Tibial artery (tissue), 4 donors: ENCODE measurements at regions not wholly inside any gene's neighbourhood (a gene's known extent, or its start where the extent isn't known, plus 50 kb on each side); places are given as distances from the start of the nearest gene placed in this dataset.
"Not testable (repeated sequence)": the region's sequence is repeated elsewhere in the genome, so short reads cannot be mapped to it uniquely, and the experiment has no call there.

ENCODE experiments used
- DNase-seq, 2 donors: peaks; one replicate each; pipeline ENCODE4 v3.0.0-alpha.2; 2019
- H3K27ac ChIP-seq, 2 donors: fragments of 200-600 bp; sonication (generic) in 1 of 2; 1 replicate in 1 of 2; 2 replicates in 1 of 2; pipeline ENCODE4 v1.5.1; 2018 to 2019; ENCODE audit warnings: mild to moderate bottlenecking in 1 of 2
- H3K27me3 ChIP-seq, 2 donors: fragments of 200-600 bp; sonication (generic) in 1 of 2; one replicate each; pipeline versions ENCODE4 v1.5.1 to v1.6.0; 2016 to 2019
- H3K36me3 ChIP-seq, 3 donors: fragments of 200-600 bp; sonication (generic) in 2 of 3; one replicate each; pipeline ENCODE4 v1.5.1; 2016 to 2019; ENCODE audit warnings: mild to moderate bottlenecking in 2 of 3
- H3K4me1 ChIP-seq, 4 donors: fragments of 200-600 bp; sonication (generic) in 2 of 4; 1 replicate in 3 of 4; 2 replicates in 1 of 4; pipeline ENCODE4 v1.5.1; 2016 to 2019
- H3K4me3 ChIP-seq, 2 donors: fragments of 200-600 bp; sonication (generic) in 1 of 2; 1 replicate in 1 of 2; 2 replicates in 1 of 2; pipeline ENCODE4 v1.5.1; 2018 to 2019; ENCODE audit warnings: mild to moderate bottlenecking in 2 of 2
- H3K9me3 ChIP-seq, 3 donors: fragments of 200-600 bp; sonication (generic) in 1 of 3; one replicate each; pipeline ENCODE4 v1.5.1; 2016 to 2019
- intact Hi-C: fragments of 100-400 bp; cut with DNase I; formaldehyde crosslinking; loops from one replicate; pipeline ENCODE4 v1.15.0; 2023; ENCODE audit warnings: low total_unique reads
- TF ChIP-seq, protein P1 (sequence below), 2 experiments: fragments of 200-600 bp in 1 of 2; fragments of 450-650 bp in 1 of 2; IDR thresholded peaks; one replicate each; pipeline ENCODE4 v1.5.1; 2017 to 2019; ENCODE audit warnings: antibody characterized with exemption in 2 of 2, mild to moderate bottlenecking in 1 of 2, moderate library complexity in 1 of 2

DNA sequence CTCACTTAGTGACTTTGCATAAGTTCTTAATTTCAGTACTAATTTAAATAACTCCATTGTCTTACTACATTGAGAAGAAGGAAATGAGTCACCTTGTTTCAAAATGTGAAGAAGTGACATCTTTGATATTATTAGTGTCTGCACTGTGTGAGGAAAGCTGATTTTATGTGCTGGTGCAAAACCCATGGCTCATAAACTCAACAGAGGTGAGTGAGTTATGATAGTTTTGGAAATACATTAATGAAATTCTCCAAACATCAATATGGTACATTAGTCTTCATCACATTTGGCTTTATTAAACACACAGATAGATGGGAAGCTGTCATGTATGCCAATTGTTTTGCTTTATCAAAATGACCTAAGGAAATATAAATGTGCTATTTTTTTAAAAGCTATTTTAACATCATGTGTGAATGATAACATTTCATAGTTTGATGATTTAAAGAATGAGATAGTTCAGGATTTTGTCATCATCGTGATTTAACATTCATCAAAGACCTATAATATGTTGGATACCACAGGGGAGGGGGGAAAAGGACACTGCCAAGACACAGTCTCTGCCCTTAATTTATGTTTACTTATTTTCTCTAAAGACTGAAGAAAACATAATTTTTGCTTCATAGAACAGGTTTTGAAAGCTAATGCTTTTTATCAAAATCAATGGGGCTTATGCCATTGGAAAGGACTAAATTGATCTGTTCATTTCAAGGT lies 902.3 kb upstream of the SLITRK1 start:
- H3K36me3 ChIP-seq: no peaks in the 10 kb centered on the region
- H3K27ac ChIP-seq: no peak overlapping the region
- no peak for DNase-seq
- no peaks in the 10 kb centered on the region for H3K9me3 ChIP-seq
- intact Hi-C loops: no loop called here
- TF ChIP-seq, protein P1, sequence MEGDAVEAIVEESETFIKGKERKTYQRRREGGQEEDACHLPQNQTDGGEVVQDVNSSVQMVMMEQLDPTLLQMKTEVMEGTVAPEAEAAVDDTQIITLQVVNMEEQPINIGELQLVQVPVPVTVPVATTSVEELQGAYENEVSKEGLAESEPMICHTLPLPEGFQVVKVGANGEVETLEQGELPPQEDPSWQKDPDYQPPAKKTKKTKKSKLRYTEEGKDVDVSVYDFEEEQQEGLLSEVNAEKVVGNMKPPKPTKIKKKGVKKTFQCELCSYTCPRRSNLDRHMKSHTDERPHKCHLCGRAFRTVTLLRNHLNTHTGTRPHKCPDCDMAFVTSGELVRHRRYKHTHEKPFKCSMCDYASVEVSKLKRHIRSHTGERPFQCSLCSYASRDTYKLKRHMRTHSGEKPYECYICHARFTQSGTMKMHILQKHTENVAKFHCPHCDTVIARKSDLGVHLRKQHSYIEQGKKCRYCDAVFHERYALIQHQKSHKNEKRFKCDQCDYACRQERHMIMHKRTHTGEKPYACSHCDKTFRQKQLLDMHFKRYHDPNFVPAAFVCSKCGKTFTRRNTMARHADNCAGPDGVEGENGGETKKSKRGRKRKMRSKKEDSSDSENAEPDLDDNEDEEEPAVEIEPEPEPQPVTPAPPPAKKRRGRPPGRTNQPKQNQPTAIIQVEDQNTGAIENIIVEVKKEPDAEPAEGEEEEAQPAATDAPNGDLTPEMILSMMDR (IDR thresholded peaks at IDR 0.05): no peak
- no peaks in the 10 kb centered on the region for H3K4me1 ChIP-seq
- no peak overlapping the region for H3K4me3 ChIP-seq
- no peaks in the 10 kb centered on the region for H3K27me3 ChIP-seq

DNA sequence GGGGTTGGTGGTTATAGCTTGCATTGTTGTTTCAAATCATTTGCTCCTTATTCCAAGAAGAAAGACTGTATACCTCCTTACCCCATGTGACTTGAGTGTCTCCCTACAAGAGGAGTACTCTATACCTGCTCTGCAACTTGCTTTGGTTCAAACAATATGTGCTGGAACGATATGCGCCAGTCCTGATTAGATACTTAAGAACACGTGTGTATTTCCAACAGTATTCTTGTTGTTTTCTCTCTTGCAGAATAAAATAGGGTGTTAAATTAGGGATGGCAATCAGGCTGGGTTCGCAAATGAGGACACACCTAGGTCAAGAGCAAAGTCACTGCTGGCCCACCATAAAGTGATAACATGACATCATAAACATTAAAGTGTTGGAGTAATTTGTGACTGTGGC lies 895.0 kb upstream of the SLITRK1 start:
- intact Hi-C loops: no loop called here
- H3K4me1 ChIP-seq: no peaks in the 10 kb centered on the region
- no peaks in the 10 kb centered on the region for H3K36me3 ChIP-seq
- H3K27me3 ChIP-seq: no peaks in the 10 kb centered on the region
- TF ChIP-seq, protein P1 (IDR thresholded peaks at IDR 0.05): no peak
- H3K27ac ChIP-seq: no peak overlapping the region
- H3K9me3 ChIP-seq: no peaks in the 10 kb centered on the region
- H3K4me3 ChIP-seq: no peak overlapping the region
- DNase-seq: no peak

DNA sequence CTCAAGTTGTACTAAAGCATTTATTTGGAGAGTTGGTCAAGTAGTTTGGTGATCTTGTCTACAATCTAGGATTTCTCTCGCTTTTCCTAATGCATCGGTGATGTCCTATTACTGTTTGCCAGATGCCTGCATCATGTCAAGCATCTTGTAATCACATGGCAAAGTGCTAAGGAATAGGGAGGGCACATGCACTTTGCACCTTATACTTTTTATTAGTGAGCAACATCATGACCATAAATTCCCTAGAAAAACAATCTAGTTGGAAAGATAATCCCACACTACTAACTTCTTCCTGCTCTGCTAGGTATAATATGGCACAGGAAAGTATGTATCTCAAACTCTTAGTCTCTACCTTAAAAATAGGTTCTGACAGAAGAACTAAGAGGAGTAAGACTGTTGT lies 894.3 kb upstream of the SLITRK1 start:
- no peaks in the 10 kb centered on the region for H3K27me3 ChIP-seq
- DNase-seq: no peak
- TF ChIP-seq, protein P1 (IDR thresholded peaks at IDR 0.05): no peak
- no peak overlapping the region for H3K27ac ChIP-seq
- no peaks in the 10 kb centered on the region for H3K9me3 ChIP-seq
- intact Hi-C loops: no loop called here
- H3K36me3 ChIP-seq: no peaks in the 10 kb centered on the region
- H3K4me1 ChIP-seq: no peaks in the 10 kb centered on the region
- no peak overlapping the region for H3K4me3 ChIP-seq

DNA sequence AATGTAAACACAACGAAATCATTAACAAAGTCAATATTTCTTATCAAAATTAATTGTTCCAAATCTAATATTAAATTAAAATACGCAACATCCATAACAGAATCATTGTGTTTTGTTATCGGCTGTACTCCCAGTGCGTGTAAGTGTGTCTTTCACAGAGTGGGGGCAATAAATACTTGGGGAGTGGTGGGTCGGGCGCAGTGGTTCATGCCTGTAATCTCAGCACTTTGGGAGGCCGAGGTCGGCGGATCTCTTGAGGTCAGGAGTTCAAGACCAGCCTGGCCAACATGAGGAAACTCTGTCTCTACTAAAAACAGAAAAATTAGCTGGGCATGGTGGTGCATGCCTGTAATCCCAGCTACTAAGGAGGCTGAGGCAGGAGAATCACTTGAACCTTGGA lies 893.6 kb upstream of the SLITRK1 start:
- H3K9me3 ChIP-seq, H3K4me1 ChIP-seq, H3K27me3 ChIP-seq, H3K27ac ChIP-seq, DNase-seq, H3K4me3 ChIP-seq, intact Hi-C loops, H3K36me3 ChIP-seq: not testable (repeated sequence)

DNA sequence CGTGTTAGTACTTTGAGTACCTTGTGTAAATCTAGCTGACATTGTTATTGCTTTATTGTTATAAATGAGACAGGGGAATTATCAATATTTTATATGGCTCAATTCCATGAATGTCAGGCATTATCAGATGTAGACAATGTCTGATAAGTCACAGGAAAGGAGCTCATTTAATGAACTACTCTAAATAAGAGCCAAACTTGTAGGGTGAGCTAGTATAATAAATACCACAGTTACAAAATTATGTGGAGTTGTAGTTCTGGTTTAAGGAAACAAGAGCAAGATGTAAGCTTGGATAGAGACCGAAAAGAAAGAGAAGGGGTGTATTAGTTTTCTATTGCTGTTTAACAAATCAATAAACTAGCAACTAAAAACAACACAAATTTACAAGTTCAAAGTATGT lies 891.8 kb upstream of the SLITRK1 start:
- Histone ChIP-seq H3K36me3 (no peaks in the 10 kb centered on the region), H3K27me3 (no peaks in the 10 kb centered on the region), H3K4me1 (no peaks in the 10 kb centered on the region), H3K4me3 (no peak overlapping the region), H3K27ac (no peak overlapping the region), H3K9me3 (no peaks in the 10 kb centered on the region)
- TF ChIP-seq, protein P1 (IDR thresholded peaks at IDR 0.05): no peak
- no peak for DNase-seq
- intact Hi-C loops: no loop called here

GRCh38 chr13:84760956-84761355 lies 878.7 kb upstream of the SLITRK1 start:
- H3K4me1 ChIP-seq: no peaks in the 10 kb centered on the region
- intact Hi-C loops: no loop called here
- no peaks in the 10 kb centered on the region for H3K9me3 ChIP-seq
- DNase-seq: no peak
- no peak overlapping the region for H3K4me3 ChIP-seq
- no peaks in the 10 kb centered on the region for H3K36me3 ChIP-seq
- H3K27me3 ChIP-seq: no peaks in the 10 kb centered on the region
- TF ChIP-seq, protein P1 (IDR thresholded peaks at IDR 0.05): no peak
- H3K27ac ChIP-seq: no peak overlapping the region
